ENCODE measurements at regions not wholly inside any gene's neighbourhood (a gene's known extent, or its start where the extent isn't known, plus 50 kb on each side); places are given as distances from the start of the nearest gene placed in this dataset.

- DNase-seq = no peak
- intact Hi-C loops (cut with DNase I; ENCODE audit: low total_unique reads) = no loop called here
- WGBS, 2 donors = 83 to 84% methylated on average over 2 of the region's 2 CpGs
- Histone ChIP-seq H3K4me1 (no peaks in the 10 kb centered on the region), H3K27ac (no peak overlapping the region), H3K4me3 (no peak overlapping the region), H3K27me3 (no peaks in the 10 kb centered on the region), H3K9me3 (no peaks in the 10 kb centered on the region), H3K36me3 (ENCODE audit: low read depth, missing control alignments) (no peaks in the 10 kb centered on the region)
- TF ChIP-seq POLR2A (IDR thresholded peaks at IDR 0.05) (no peak), CTCF (IDR thresholded peaks at IDR 0.05) (no peak)
Observed at GRCh38 chr5:122585371-122585770, 189.5 kb upstream of the SNX2 start.

- H3K36me3 ChIP-seq (ENCODE audit: low read depth, missing control alignments) = no peaks in the 10 kb centered on the region
- 93 to 95% methylated on average over 1 of the region's 1 CpG for WGBS, 2 donors
- no peak for TF ChIP-seq CTCF (IDR thresholded peaks at IDR 0.05)
- no peak for TF ChIP-seq POLR2A (IDR thresholded peaks at IDR 0.05)
- H3K9me3 ChIP-seq = no peaks in the 10 kb centered on the region
- intact Hi-C loops (cut with DNase I; ENCODE audit: low total_unique reads) = no loop called here
- no peaks in the 10 kb centered on the region for H3K4me1 ChIP-seq
- H3K27ac ChIP-seq = no peak overlapping the region
- DNase-seq = no peak
- H3K4me3 ChIP-seq = no peak overlapping the region
- H3K27me3 ChIP-seq = no peaks in the 10 kb centered on the region
Observed at GRCh38 chr5:122586351-122586750, 188.5 kb upstream of the SNX2 start.

GRCh38 chr5:122591828-122592227 is 183.1 kb upstream of the SNX2 start:
- WGBS, 2 donors = 91 to 92% methylated on average over 3 of the region's 3 CpGs
- H3K36me3 ChIP-seq (ENCODE audit: low read depth, missing control alignments) = no peaks in the 10 kb centered on the region
- H3K9me3 ChIP-seq = no peaks in the 10 kb centered on the region
- no peaks in the 10 kb centered on the region for H3K27me3 ChIP-seq
- no peak overlapping the region for H3K27ac ChIP-seq
- no peak overlapping the region for H3K4me3 ChIP-seq
- no peak for DNase-seq
- H3K4me1 ChIP-seq = no peaks in the 10 kb centered on the region
- intact Hi-C loops (cut with DNase I; ENCODE audit: low total_unique reads) = no loop called here
- TF ChIP-seq POLR2A (IDR thresholded peaks at IDR 0.05) (no peak), CTCF (IDR thresholded peaks at IDR 0.05) (no peak)

DNA sequence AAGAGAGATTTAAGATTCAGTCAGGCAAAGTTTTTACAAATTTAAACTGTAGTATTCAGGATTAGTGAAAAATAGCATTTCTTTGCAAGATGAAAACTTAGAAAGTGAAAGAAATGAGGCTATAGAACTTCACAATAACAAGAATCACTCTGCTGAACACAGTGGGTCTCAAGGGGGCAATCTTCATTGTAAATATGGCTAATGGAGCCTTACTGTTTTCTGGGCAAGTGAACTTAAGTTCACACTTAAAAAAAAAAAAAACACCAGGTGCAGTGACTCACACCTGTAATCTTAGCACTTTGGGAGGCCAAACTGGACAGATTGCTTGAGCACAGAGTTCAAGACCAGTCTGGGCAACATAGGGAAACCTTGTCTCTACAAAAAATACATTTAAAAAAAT is 175.9 kb upstream of the SNX2 start:
- no peak for TF ChIP-seq CTCF (IDR thresholded peaks at IDR 0.05)
- no peak for TF ChIP-seq POLR2A (IDR thresholded peaks at IDR 0.05)
- no peaks in the 10 kb centered on the region for H3K9me3 ChIP-seq
- H3K4me3 ChIP-seq = no peak overlapping the region
- intact Hi-C loops (cut with DNase I; ENCODE audit: low total_unique reads) = no loop called here
- no peaks in the 10 kb centered on the region for H3K36me3 ChIP-seq (ENCODE audit: low read depth, missing control alignments)
- no peak overlapping the region for H3K27ac ChIP-seq
- no peaks in the 10 kb centered on the region for H3K4me1 ChIP-seq
- H3K27me3 ChIP-seq = no peaks in the 10 kb centered on the region
- no peak for DNase-seq

DNA sequence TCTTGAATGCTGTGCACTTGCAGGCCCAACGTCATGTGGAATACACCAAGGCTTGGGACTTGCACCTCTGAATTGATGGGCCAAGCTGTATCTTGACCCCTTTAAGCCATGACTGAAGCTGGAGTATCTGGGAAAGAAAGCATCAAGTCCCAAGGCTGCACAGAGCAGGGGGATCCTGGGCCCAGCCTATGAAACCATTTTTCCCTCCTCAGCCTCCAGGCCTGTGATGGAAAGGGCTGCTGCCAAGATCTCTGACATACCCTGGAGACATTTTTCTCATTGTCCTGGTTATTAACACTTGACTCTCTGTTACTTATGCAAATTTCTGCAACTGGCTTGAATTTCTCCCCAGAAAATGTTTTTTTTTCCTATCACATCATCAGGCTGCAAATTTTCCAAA is 174.0 kb upstream of the SNX2 start:
- 79 to 82% methylated on average over 1 of the region's 1 CpG for WGBS, 2 donors
- intact Hi-C loops (cut with DNase I; ENCODE audit: low total_unique reads) = no loop called here

More for the DNA sequence above, 174.0 kb upstream of the SNX2 start:
- no peak for TF ChIP-seq POLR2A (IDR thresholded peaks at IDR 0.05)
- TF ChIP-seq CTCF (IDR thresholded peaks at IDR 0.05) = no peak
- no peaks in the 10 kb centered on the region for H3K4me1 ChIP-seq
- DNase-seq = no peak
- H3K27me3 ChIP-seq = no peaks in the 10 kb centered on the region
- no peaks in the 10 kb centered on the region for H3K9me3 ChIP-seq
- H3K27ac ChIP-seq = no peak overlapping the region
- H3K36me3 ChIP-seq (ENCODE audit: low read depth, missing control alignments) = no peaks in the 10 kb centered on the region
- H3K4me3 ChIP-seq = no peak overlapping the region
